ENCODE measurements at regions not wholly inside any gene's neighbourhood (a gene's known extent, or its start where the extent isn't known, plus 50 kb on each side); places are given as distances from the start of the nearest gene placed in this dataset.

GRCh38 chr2:201960305-201960704, 73.3 kb upstream of the FZD7 start:
- TF ChIP-seq CTCF (IDR thresholded peaks at IDR 0.05; ENCODE audit: low read length, missing control alignments) = no peak
- H3K4me3 ChIP-seq (replicated peaks; ENCODE audit: low read depth, low read length) = no peak overlapping the region
- no peak for DNase-seq (ENCODE audit: low read depth)

GRCh38 chr2:201961401-201961800, 72.3 kb upstream of the FZD7 start:
- H3K4me3 ChIP-seq (replicated peaks; ENCODE audit: low read depth, low read length) = no peak overlapping the region
- no peak for TF ChIP-seq CTCF (IDR thresholded peaks at IDR 0.05; ENCODE audit: low read length, missing control alignments)
- no peak for DNase-seq (ENCODE audit: low read depth)

GRCh38 chr2:201962774-201963562, 70.7 kb upstream of the FZD7 start:
- no peak for DNase-seq (ENCODE audit: low read depth)
- no peak for TF ChIP-seq CTCF (IDR thresholded peaks at IDR 0.05; ENCODE audit: low read length, missing control alignments)

GRCh38 chr2:201964011-201964410, 69.6 kb upstream of the FZD7 start:
- no peak overlapping the region for H3K4me3 ChIP-seq (replicated peaks; ENCODE audit: low read depth, low read length)

More at GRCh38 chr2:201962774-201963562, 70.7 kb upstream of the FZD7 start:
- no peak overlapping the region for H3K4me3 ChIP-seq (replicated peaks; ENCODE audit: low read depth, low read length)

GRCh38 chr2:201964631-201965206, 68.9 kb upstream of the FZD7 start:
- DNase-seq (ENCODE audit: low read depth) = peak; percentile 15
- no peak overlapping the region for H3K4me3 ChIP-seq (replicated peaks; ENCODE audit: low read depth, low read length)
- no peak for TF ChIP-seq CTCF (IDR thresholded peaks at IDR 0.05; ENCODE audit: low read length, missing control alignments)

More at GRCh38 chr2:201964011-201964410, 69.6 kb upstream of the FZD7 start:
- TF ChIP-seq CTCF (IDR thresholded peaks at IDR 0.05; ENCODE audit: low read length, missing control alignments) = no peak
- no peak for DNase-seq (ENCODE audit: low read depth)

GRCh38 chr2:201965550-201965949, 68.1 kb upstream of the FZD7 start:
- no peak for DNase-seq (ENCODE audit: low read depth)
- TF ChIP-seq CTCF (IDR thresholded peaks at IDR 0.05; ENCODE audit: low read length, missing control alignments) = no peak
- no peak overlapping the region for H3K4me3 ChIP-seq (replicated peaks; ENCODE audit: low read depth, low read length)

All from fibroblast of pulmonary artery (primary cell).